OCI-LY3 (cell line): ENCODE measurements at regions not wholly inside any gene's neighbourhood (a gene's known extent, or its start where the extent isn't known, plus 50 kb on each side); places are given as distances from the start of the nearest gene placed in this dataset.

ENCODE experiments used
- H2AFZ ChIP-seq: fragments of 200-600, 300-600 bp; shearing (Covaris generic); 2 replicates; pipeline ENCODE4 v1.6.0; 2014; ENCODE audit warnings: antibody characterized with exemption, low read depth, low read length
- H3K27ac ChIP-seq: fragments of 200-600, 300-600 bp; sonication (generic); 2 replicates; pipeline ENCODE4 v1.5.1; 2014; ENCODE audit warnings: mild to moderate bottlenecking, low read length, moderate library complexity, mixed read lengths
- H3K27me3 ChIP-seq: fragments of 200-600, 300-600 bp; sonication (generic); 2 replicates; pipeline ENCODE4 v1.6.1; 2014; ENCODE audit warnings: low read depth, low read length, mixed read lengths
- H3K36me3 ChIP-seq: fragments of 200-600, 300-600 bp; sonication (generic); replicated peaks from 2 replicates; pipeline ENCODE3; 2014; ENCODE audit warnings: low read depth, low read length, mixed read lengths
- H3K4me1 ChIP-seq: fragments of 300-600, 200-600 bp; sonication (generic); 2 replicates; pipeline ENCODE4 v1.6.1; 2014; ENCODE audit warnings: low read length, mixed read lengths
- H3K4me2 ChIP-seq: fragments of 200-600, 300-600 bp; sonication (generic); 2 replicates; pipeline ENCODE4 v1.6.1; 2014; ENCODE audit warnings: low read length, mixed read lengths
- H3K4me3 ChIP-seq: fragments of 300-600, 200-600 bp; sonication (generic); 2 replicates; pipeline ENCODE4 v1.5.1; 2014; ENCODE audit warnings: antibody characterized with exemption, mild to moderate bottlenecking, low read length, moderate library complexity
- H3K79me2 ChIP-seq: fragments of 300-600, 200-600 bp; shearing (Covaris generic); 2 replicates; pipeline ENCODE4 v1.6.1; 2014; ENCODE audit warnings: mild to moderate bottlenecking, low read length, mixed read lengths
- H3K9ac ChIP-seq: fragments of 300-600, 200-600 bp; shearing (Covaris generic); 2 replicates; pipeline ENCODE4 v1.6.0; 2014; ENCODE audit warnings: mild to moderate bottlenecking, low read length, moderate library complexity
- H3K9me3 ChIP-seq: fragments of 200-600, 300-600 bp; shearing (Covaris generic); 2 replicates; pipeline ENCODE4 v1.6.1; 2014; ENCODE audit warnings: low read length, mixed read lengths; ENCODE audit not compliant: insufficient read depth
- H4K20me1 ChIP-seq: fragments of 200-600, 300-600 bp; sonication (generic); 2 replicates; pipeline ENCODE4 v1.6.1; 2016; ENCODE audit warnings: low read length, mixed read lengths; ENCODE audit not compliant: insufficient read depth
- EZH2phosphoT487 ChIP-seq: fragments of 200-600 bp; shearing (Covaris generic); IDR thresholded peaks from 2 replicates; pipeline ENCODE4 v1.6.1; 2018; ENCODE audit warnings: antibody characterized with exemption, mixed run types, low read depth
- TF ChIP-seq, protein P1 (sequence below): fragments of 200-600, 300-600 bp; sonication (generic); IDR thresholded peaks from 2 replicates; pipeline ENCODE4 v1.5.1; 2014; ENCODE audit warnings: antibody characterized with exemption, low read length, low read depth

DNA sequence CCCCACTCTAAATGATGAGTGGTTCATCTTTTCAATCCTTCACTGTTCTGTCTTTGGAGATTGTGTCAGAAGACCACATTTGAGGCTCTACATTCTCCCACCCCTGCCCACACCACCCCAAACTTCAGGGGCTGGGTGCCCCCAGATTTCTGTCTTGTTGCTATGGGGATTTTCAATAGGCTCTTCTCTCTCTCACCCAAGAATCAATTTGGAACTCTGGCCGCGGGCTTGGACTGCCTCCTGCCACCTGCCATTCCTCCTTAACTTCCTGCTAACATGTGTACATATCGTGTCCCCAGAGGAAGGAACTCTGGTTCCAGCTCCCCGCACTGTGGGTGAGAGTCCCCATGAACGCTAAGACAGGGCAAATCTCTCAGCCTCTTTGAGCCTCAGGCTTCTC is 67.4 kb upstream of the LARS2 start:
- H3K4me2 ChIP-seq: no peak overlapping the region
- H3K4me1 ChIP-seq: no peaks in the 10 kb centered on the region
- no peak overlapping the region for H3K27ac ChIP-seq
- peaks cover 27% of the 10 kb centered on the region for H3K27me3 ChIP-seq
- H3K9me3 ChIP-seq: no peaks in the 10 kb centered on the region
- no peaks in the 10 kb centered on the region for H4K20me1 ChIP-seq
- no peak overlapping the region for H3K4me3 ChIP-seq
- H2AFZ ChIP-seq: no peak overlapping the region
- H3K36me3 ChIP-seq: no peaks in the 10 kb centered on the region
- no peak overlapping the region for H3K9ac ChIP-seq
- no peaks in the 10 kb centered on the region for H3K79me2 ChIP-seq
- TF ChIP-seq, protein P1, sequence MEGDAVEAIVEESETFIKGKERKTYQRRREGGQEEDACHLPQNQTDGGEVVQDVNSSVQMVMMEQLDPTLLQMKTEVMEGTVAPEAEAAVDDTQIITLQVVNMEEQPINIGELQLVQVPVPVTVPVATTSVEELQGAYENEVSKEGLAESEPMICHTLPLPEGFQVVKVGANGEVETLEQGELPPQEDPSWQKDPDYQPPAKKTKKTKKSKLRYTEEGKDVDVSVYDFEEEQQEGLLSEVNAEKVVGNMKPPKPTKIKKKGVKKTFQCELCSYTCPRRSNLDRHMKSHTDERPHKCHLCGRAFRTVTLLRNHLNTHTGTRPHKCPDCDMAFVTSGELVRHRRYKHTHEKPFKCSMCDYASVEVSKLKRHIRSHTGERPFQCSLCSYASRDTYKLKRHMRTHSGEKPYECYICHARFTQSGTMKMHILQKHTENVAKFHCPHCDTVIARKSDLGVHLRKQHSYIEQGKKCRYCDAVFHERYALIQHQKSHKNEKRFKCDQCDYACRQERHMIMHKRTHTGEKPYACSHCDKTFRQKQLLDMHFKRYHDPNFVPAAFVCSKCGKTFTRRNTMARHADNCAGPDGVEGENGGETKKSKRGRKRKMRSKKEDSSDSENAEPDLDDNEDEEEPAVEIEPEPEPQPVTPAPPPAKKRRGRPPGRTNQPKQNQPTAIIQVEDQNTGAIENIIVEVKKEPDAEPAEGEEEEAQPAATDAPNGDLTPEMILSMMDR: no peak
- TF ChIP-seq EZH2phosphoT487: no peak

GRCh38 chr3:45321607-45322391 is 66.6 kb upstream of the LARS2 start:
- H3K27me3 ChIP-seq: peaks cover 35% of the 10 kb centered on the region
- H3K79me2 ChIP-seq: no peaks in the 10 kb centered on the region
- no peak overlapping the region for H3K9ac ChIP-seq
- no peaks in the 10 kb centered on the region for H4K20me1 ChIP-seq
- TF ChIP-seq EZH2phosphoT487: no peak
- TF ChIP-seq, protein P1: no peak
- H2AFZ ChIP-seq: no peak overlapping the region
- H3K4me2 ChIP-seq: no peak overlapping the region
- no peak overlapping the region for H3K4me3 ChIP-seq
- no peaks in the 10 kb centered on the region for H3K4me1 ChIP-seq
- no peaks in the 10 kb centered on the region for H3K36me3 ChIP-seq
- no peaks in the 10 kb centered on the region for H3K9me3 ChIP-seq
- H3K27ac ChIP-seq: no peak overlapping the region

- Histone ChIP-seq H2AFZ (no peak overlapping the region), H3K36me3 (no peaks in the 10 kb centered on the region), H3K9me3 (no peaks in the 10 kb centered on the region), H3K4me2 (no peak overlapping the region), H3K4me3 (no peak overlapping the region), H3K79me2 (no peaks in the 10 kb centered on the region), H3K27me3 (peaks cover 43% of the 10 kb centered on the region), H3K9ac (no peak overlapping the region), H3K4me1 (no peaks in the 10 kb centered on the region), H4K20me1 (no peaks in the 10 kb centered on the region), H3K27ac (no peak overlapping the region)
- TF ChIP-seq, protein P1: no peak
- TF ChIP-seq EZH2phosphoT487: no peak
Measured at GRCh38 chr3:45322616-45323015, 65.8 kb upstream of the LARS2 start.

- no peaks in the 10 kb centered on the region for H4K20me1 ChIP-seq
- no peaks in the 10 kb centered on the region for H3K9me3 ChIP-seq
- no peak overlapping the region for H3K4me2 ChIP-seq
- no peaks in the 10 kb centered on the region for H3K4me1 ChIP-seq
- H3K36me3 ChIP-seq: no peaks in the 10 kb centered on the region
- H3K27me3 ChIP-seq: peaks cover 71% of the 10 kb centered on the region
- H3K79me2 ChIP-seq: no peaks in the 10 kb centered on the region
- no peak overlapping the region for H3K4me3 ChIP-seq
- H3K9ac ChIP-seq: no peak overlapping the region
- H3K27ac ChIP-seq: no peak overlapping the region
- H2AFZ ChIP-seq: no peak overlapping the region
- no peak for TF ChIP-seq EZH2phosphoT487
- TF ChIP-seq, protein P1: no peak
Measured at GRCh38 chr3:45325676-45326075, 62.7 kb upstream of the LARS2 start.
